HepG2 (cell line): ENCODE measurements at regions not wholly inside any gene's neighbourhood (a gene's known extent, or its start where the extent isn't known, plus 50 kb on each side); places are given as distances from the start of the nearest gene placed in this dataset.

Experiments
- ATAC-seq: fragments of 200-7000 bp; cut with Tn5 transposase; 3 replicates; pipeline ENCODE4 v1.9.1; 2020; ENCODE audit warnings: mild to moderate bottlenecking, moderate library complexity
- BruUV-seq: library from RNA; stranded (reverse); fragments of 400-500 nt; replicated peaks from 2 replicates; lab custom pipeline; 2021; lab: Mats Ljungman, UMichigan
- CTCF ChIA-PET: fragments of 300-600 bp; formaldehyde crosslinking; extraction: SDS; loops from one replicate; lab custom pipeline; 2021; ENCODE audit warnings: low total read pairs, inconsistent platforms, low intra/inter-chr PET ratio; lab: Yijun Ruan, JAX
- POLR2A ChIA-PET: fragments of 350-600 bp; sonication (Branson Sonifier 250); formaldehyde crosslinking; loops from one replicate; lab custom pipeline; 2020; ENCODE audit warnings: antibody characterized with exemption, inconsistent platforms; lab: Yijun Ruan, JAX
- DNase-seq: peaks from one replicate; pipeline ENCODE4 v3.0.0-alpha.2; 2015; ENCODE audit warnings: low spot score
- FAIRE-seq: peaks from 3 replicates; lab custom pipeline; 2011; peaks lifted over from hg19 to GRCh38; lab: Jason Lieb, UNC
- H2AFZ ChIP-seq: one replicate; pipeline ENCODE4 v1.6.1; 2011; ENCODE audit warnings: low read length, inconsistent platforms
- H3K27ac ChIP-seq: fragments of 300-600 bp; 3 replicates; pipeline ENCODE4 v1.8.0; 2011; ENCODE audit warnings: mixed run types, mild to moderate bottlenecking, mixed read lengths, low read length, inconsistent platforms; ENCODE audit not compliant: insufficient read depth; ENCODE audit errors: extremely low read length
- H3K27me3 ChIP-seq, 2 experiments: fragments of 200-600 bp in 1 of 2; 2 replicates in 1 of 2; 3 replicates in 1 of 2; pipeline versions ENCODE4 v1.6.0 to v1.8.0; 2011; ENCODE audit warnings: low read length in 2 of 2, mild to moderate bottlenecking in 2 of 2, moderate library complexity in 2 of 2, inconsistent platforms in 1 of 2; ENCODE audit not compliant: insufficient read depth in 2 of 2, control insufficient read depth in 1 of 2
- H3K36me3 ChIP-seq, 2 experiments: fragments of 200-600 bp in 1 of 2; replicated peaks in 1 of 2; 2 replicates in 1 of 2; 3 replicates in 1 of 2; pipeline versions ENCODE4 v1.5.1 to v1.8.0; 2011; ENCODE audit warnings: low read length in 2 of 2, inconsistent platforms in 1 of 2; ENCODE audit not compliant: insufficient read depth in 2 of 2, control insufficient read depth in 1 of 2
- H3K4me1 ChIP-seq: 2 replicates; pipeline ENCODE4 v1.5.1; 2012; ENCODE audit warnings: low read length, inconsistent platforms; ENCODE audit not compliant: insufficient read depth
- H3K4me2 ChIP-seq: 2 replicates; pipeline ENCODE4 v1.6.0; 2011; ENCODE audit warnings: low read depth, low read length, inconsistent platforms
- H3K4me3 ChIP-seq, 3 experiments: fragments of 200-600 bp in 1 of 3; sonication (generic), shearing (Covaris generic) in 1 of 3; replicated peaks in 1 of 3; 2 replicates each; pipeline ENCODE4 v1.5.1; 2011 to 2016; ENCODE audit warnings: low read length in 3 of 3, inconsistent platforms in 2 of 3, low read depth in 2 of 3, mild to moderate bottlenecking in 2 of 3, control low read depth in 1 of 3, mixed read lengths in 1 of 3; ENCODE audit not compliant: insufficient read depth in 1 of 3
- H3K79me2 ChIP-seq: one replicate; pipeline ENCODE4 v1.6.1; 2011; ENCODE audit warnings: low read length, inconsistent platforms; ENCODE audit not compliant: insufficient read depth
- H3K9ac ChIP-seq: 2 replicates; pipeline ENCODE4 v1.6.0; 2011; ENCODE audit warnings: mild to moderate bottlenecking, low read depth, low read length, inconsistent platforms; ENCODE audit not compliant: insufficient read depth
- H3K9me3 ChIP-seq: 2 replicates; pipeline ENCODE4 v1.5.1; 2012; ENCODE audit warnings: mild to moderate bottlenecking, low read length
- H4K20me1 ChIP-seq: 2 replicates; pipeline ENCODE4 v1.6.0; 2011; ENCODE audit warnings: inconsistent platforms, mild to moderate bottlenecking, low read length, moderate library complexity; ENCODE audit not compliant: insufficient read depth
- ARNT2 ChIP-seq: sonication (generic); formaldehyde crosslinking; IDR thresholded peaks from 2 replicates; pipeline ENCODE4 v1.8.0; 2022; ENCODE audit warnings: mild to moderate bottlenecking, low read depth, missing genetic modification reagents, moderate library complexity
- KDM4B ChIP-seq: sonication (generic); formaldehyde crosslinking; IDR thresholded peaks from 2 replicates; pipeline ENCODE4 v1.4.0; 2020; ENCODE audit warnings: missing genetic modification reagents
- KLF6 ChIP-seq: IDR thresholded peaks from 2 replicates; pipeline ENCODE4 v1.8.0; 2016; ENCODE audit warnings: missing biosample characterization, missing genetic modification reagents
- MAFG ChIP-seq: sonication (generic); formaldehyde crosslinking; IDR thresholded peaks from 2 replicates; pipeline ENCODE4 v1.5.1; 2020; ENCODE audit warnings: mild to moderate bottlenecking, missing genetic modification reagents
- NONO ChIP-seq, 2 experiments: fragments of 450-650 bp in 1 of 2; sonication (generic) in 1 of 2; formaldehyde crosslinking in 1 of 2; IDR thresholded peaks in 1 of 2; conservative IDR thresholded peaks in 1 of 2; 2 replicates each; pipeline versions ENCODE4 v1.6.1 to v1.8.0; 2017 to 2022; ENCODE audit warnings: mild to moderate bottlenecking in 1 of 2, missing genetic modification reagents in 1 of 2, moderate library complexity in 1 of 2
- RARG ChIP-seq: sonication (generic); formaldehyde crosslinking; IDR thresholded peaks from 2 replicates; pipeline ENCODE4 v1.4.0; 2020; ENCODE audit warnings: low read depth, mild to moderate bottlenecking, missing genetic modification reagents
- SMARCE1 ChIP-seq: fragments of 450-650 bp; IDR thresholded peaks from 2 replicates; pipeline ENCODE4 v1.6.1; 2017; ENCODE audit warnings: borderline replicate concordance
- YY1 ChIP-seq: IDR thresholded peaks from 2 replicates; pipeline ENCODE4 v1.6.1; 2011; ENCODE audit warnings: low read length, low read depth, moderate library complexity, mild to moderate bottlenecking; ENCODE audit not compliant: insufficient read depth, insufficient replicate concordance
- ZNF17 ChIP-seq: sonication (generic); formaldehyde crosslinking; IDR thresholded peaks from 2 replicates; pipeline ENCODE4 v1.5.0; 2020; ENCODE audit warnings: mild to moderate bottlenecking, missing genetic modification reagents
- ZNF354B ChIP-seq: sonication (generic); formaldehyde crosslinking; IDR thresholded peaks from 2 replicates; pipeline ENCODE4 v1.8.0; 2022; ENCODE audit warnings: mild to moderate bottlenecking, missing genetic modification reagents
- WGBS: methylation state at CpG from one replicate; pipeline ENCODE4 v1.1.6; 2017; ENCODE audit warnings: low lambda C conversion rate; 5-methylcytosine and 5-hydroxymethylcytosine counted together
- in situ Hi-C: cut with HindIII; loops from 2 replicates; pipeline ENCODE4 v1.10.0; 2017; ENCODE audit warnings: low pct_unique_long_range_greater_than_20kb; ENCODE audit not compliant: extremely low pct_ligation_motif_present
- intact Hi-C: fragments of 100-400 bp; cut with micrococcal nuclease; formaldehyde crosslinking; loops from one replicate; pipeline ENCODE4 v1.10.0; 2022; ENCODE audit not compliant: unreplicated experiment
- TF ChIP-seq, protein P1 (sequence below): sonication (generic); formaldehyde crosslinking; IDR thresholded peaks from one replicate; pipeline ENCODE4 v1.5.1; 2020; ENCODE audit warnings: mild to moderate bottlenecking, missing genetic modification reagents; ENCODE audit errors: not compliant biosample characterization
- TF ChIP-seq, protein P2 (sequence below): sonication (generic); formaldehyde crosslinking; conservative IDR thresholded peaks from 2 replicates; pipeline ENCODE4 v1.5.0; 2020; ENCODE audit warnings: missing genetic modification reagents
- TF ChIP-seq, protein P3 (sequence below): sonication (generic); formaldehyde crosslinking; IDR thresholded peaks from 2 replicates; pipeline ENCODE4 v1.8.0; 2022; ENCODE audit warnings: mild to moderate bottlenecking, missing genetic modification reagents

DNA sequence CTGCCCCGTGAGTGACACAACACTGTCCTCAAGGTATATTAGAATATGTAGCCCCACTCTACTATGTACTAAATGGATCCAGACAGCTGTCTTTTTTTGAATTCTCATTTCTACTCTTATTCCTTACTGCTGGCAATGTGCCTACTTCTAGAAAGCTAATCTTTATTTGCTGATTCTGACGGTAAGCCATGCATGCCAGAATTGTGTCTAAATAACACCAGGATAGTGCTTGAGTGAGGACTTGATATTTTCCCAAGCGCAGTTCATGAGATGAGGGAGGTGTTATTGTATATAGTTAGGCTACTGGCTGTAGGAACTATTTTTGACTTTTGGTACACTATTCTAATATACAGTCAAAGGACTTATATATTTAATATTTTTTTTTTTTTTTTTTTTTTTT lies 316.2 kb upstream of the NAV3 start (continued):
- TF ChIP-seq, protein P1, sequence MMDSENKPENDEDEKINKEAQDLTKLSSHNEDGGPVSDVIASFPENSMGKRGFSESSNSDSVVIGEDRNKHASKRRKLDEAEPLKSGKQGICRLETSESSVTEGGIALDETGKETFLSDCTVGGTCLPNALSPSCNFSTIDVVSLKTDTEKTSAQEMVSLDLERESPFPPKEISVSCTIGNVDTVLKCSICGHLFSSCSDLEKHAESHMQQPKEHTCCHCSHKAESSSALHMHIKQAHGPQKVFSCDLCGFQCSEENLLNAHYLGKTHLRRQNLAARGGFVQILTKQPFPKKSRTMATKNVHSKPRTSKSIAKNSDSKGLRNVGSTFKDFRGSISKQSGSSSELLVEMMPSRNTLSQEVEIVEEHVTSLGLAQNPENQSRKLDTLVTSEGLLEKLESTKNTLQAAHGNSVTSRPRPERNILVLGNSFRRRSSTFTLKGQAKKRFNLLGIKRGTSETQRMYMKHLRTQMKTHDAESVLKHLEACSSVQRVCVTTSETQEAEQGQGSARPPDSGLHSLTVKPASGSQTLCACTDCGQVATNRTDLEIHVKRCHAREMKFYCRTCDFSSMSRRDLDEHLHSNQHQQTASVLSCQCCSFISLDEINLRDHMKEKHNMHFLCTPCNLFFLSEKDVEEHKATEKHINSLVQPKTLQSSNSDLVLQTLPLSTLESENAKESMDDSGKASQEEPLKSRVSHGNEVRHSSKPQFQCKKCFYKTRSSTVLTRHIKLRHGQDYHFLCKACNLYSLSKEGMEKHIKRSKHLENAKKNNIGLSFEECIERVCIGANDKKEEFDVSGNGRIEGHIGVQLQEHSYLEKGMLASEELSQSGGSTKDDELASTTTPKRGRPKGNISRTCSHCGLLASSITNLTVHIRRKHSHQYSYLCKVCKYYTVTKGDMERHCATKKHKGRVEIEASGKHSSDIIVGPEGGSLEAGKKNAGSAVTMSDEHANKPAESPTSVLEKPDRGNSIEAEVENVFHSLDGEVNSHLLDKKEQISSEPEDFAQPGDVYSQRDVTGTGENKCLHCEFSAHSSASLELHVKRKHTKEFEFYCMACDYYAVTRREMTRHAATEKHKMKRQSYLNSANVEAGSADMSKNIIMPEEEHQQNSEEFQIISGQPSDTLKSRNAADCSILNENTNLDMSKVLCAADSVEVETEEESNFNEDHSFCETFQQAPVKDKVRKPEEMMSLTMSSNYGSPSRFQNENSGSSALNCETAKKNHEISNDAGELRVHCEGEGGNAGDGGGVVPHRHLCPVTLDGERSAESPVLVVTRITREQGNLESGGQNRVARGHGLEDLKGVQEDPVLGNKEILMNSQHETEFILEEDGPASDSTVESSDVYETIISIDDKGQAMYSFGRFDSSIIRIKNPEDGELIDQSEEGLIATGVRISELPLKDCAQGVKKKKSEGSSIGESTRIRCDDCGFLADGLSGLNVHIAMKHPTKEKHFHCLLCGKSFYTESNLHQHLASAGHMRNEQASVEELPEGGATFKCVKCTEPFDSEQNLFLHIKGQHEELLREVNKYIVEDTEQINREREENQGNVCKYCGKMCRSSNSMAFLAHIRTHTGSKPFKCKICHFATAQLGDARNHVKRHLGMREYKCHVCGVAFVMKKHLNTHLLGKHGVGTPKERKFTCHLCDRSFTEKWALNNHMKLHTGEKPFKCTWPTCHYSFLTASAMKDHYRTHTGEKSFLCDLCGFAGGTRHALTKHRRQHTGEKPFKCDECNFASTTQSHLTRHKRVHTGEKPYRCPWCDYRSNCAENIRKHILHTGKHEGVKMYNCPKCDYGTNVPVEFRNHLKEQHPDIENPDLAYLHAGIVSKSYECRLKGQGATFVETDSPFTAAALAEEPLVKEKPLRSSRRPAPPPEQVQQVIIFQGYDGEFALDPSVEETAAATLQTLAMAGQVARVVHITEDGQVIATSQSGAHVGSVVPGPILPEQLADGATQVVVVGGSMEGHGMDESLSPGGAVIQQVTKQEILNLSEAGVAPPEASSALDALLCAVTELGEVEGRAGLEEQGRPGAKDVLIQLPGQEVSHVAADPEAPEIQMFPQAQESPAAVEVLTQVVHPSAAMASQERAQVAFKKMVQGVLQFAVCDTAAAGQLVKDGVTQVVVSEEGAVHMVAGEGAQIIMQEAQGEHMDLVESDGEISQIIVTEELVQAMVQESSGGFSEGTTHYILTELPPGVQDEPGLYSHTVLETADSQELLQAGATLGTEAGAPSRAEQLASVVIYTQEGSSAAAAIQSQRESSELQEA: no peak
- TF ChIP-seq KLF6 (CRISPR knock-in tag) (no peak), ZNF354B (no peak), ZNF17 (no peak), KDM4B (CRISPR knock-in tag) (no peak), MAFG (CRISPR knock-in tag) (no peak)

DNA sequence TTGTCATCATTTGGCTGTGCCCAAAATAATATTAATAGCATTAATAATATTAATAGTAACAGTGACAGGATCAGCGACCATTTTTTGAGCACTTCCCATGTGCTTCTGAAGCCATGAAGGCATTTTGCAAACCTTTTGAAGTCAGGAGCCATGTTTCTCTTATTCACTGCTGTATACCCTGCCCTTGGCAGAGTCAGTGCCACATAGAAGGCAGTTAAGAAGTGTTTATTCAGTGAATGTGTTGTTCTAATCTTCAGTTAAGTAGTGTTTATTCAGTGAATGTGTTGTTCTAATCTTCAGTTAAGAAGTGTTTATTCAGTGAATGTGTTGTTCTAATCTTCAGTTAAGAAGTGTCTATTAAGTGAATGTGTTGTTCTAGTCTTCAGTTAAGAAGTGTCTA lies 319.7 kb upstream of the NAV3 start:
- FAIRE-seq (no peak), DNase-seq (no peak), ATAC-seq (no peak)
- in situ Hi-C loops: no loop called here
- POLR2A ChIA-PET: no interaction called here
- no peak overlapping the region for H3K9ac ChIP-seq
- no peaks in the 10 kb centered on the region for H4K20me1 ChIP-seq
- no peak overlapping the region for H2AFZ ChIP-seq
- intact Hi-C loops: no loop called here
- H3K36me3 ChIP-seq: no peaks in the 10 kb centered on the region
- H3K27ac ChIP-seq: no peak overlapping the region
- no peak overlapping the region for H3K4me2 ChIP-seq
- no TSS peak for BruUV-seq
- H3K27me3 ChIP-seq: no peaks in the 10 kb centered on the region
- CTCF ChIA-PET: no interaction called here
- H3K79me2 ChIP-seq: no peaks in the 10 kb centered on the region
- H3K4me1 ChIP-seq: no peaks in the 10 kb centered on the region
- H3K9me3 ChIP-seq: no peaks in the 10 kb centered on the region
- H3K4me3 ChIP-seq: no peak overlapping the region
- 0% methylated on average over 1 of the region's 1 CpG for WGBS
- no peak for TF ChIP-seq SMARCE1
- TF ChIP-seq ARNT2 (CRISPR knock-in tag): no peak
- TF ChIP-seq NONO (IDR thresholded peaks at IDR 0.05): no peak
- no peak for TF ChIP-seq NONO (CRISPR knock-in tag; conservative IDR thresholded peaks at IDR 0.05)
- no peak for TF ChIP-seq YY1
- TF ChIP-seq, protein P2, sequence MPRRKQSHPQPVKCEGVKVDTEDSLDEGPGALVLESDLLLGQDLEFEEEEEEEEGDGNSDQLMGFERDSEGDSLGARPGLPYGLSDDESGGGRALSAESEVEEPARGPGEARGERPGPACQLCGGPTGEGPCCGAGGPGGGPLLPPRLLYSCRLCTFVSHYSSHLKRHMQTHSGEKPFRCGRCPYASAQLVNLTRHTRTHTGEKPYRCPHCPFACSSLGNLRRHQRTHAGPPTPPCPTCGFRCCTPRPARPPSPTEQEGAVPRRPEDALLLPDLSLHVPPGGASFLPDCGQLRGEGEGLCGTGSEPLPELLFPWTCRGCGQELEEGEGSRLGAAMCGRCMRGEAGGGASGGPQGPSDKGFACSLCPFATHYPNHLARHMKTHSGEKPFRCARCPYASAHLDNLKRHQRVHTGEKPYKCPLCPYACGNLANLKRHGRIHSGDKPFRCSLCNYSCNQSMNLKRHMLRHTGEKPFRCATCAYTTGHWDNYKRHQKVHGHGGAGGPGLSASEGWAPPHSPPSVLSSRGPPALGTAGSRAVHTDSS: no peak
- TF ChIP-seq, protein P3, sequence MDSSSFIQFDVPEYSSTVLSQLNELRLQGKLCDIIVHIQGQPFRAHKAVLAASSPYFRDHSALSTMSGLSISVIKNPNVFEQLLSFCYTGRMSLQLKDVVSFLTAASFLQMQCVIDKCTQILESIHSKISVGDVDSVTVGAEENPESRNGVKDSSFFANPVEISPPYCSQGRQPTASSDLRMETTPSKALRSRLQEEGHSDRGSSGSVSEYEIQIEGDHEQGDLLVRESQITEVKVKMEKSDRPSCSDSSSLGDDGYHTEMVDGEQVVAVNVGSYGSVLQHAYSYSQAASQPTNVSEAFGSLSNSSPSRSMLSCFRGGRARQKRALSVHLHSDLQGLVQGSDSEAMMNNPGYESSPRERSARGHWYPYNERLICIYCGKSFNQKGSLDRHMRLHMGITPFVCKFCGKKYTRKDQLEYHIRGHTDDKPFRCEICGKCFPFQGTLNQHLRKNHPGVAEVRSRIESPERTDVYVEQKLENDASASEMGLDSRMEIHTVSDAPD (CRISPR knock-in tag): no peak
- no peak for TF ChIP-seq RARG (CRISPR knock-in tag)
